Epithelial cell of esophagus (primary cell): ENCODE measurements at regions not wholly inside any gene's neighbourhood (a gene's known extent, or its start where the extent isn't known, plus 50 kb on each side); places are given as distances from the start of the nearest gene placed in this dataset.

Source experiments
- DNase-seq: peaks from one replicate; pipeline ENCODE4 v3.0.0; 2010; ENCODE audit warnings: low read depth
- H3K4me3 ChIP-seq: 2 replicates; pipeline ENCODE4 v1.5.1; 2011; ENCODE audit warnings: mild to moderate bottlenecking, low read length, control low read depth
- TF ChIP-seq, protein P1 (sequence below): IDR thresholded peaks from 2 replicates; pipeline ENCODE4 v1.5.1; 2011; ENCODE audit warnings: low read depth, mild to moderate bottlenecking, low read length, control low read depth, inconsistent platforms; ENCODE audit not compliant: insufficient read depth; ENCODE audit errors: missing control alignments

- DNase-seq: no peak
- no peak overlapping the region for H3K4me3 ChIP-seq
- TF ChIP-seq, protein P1, sequence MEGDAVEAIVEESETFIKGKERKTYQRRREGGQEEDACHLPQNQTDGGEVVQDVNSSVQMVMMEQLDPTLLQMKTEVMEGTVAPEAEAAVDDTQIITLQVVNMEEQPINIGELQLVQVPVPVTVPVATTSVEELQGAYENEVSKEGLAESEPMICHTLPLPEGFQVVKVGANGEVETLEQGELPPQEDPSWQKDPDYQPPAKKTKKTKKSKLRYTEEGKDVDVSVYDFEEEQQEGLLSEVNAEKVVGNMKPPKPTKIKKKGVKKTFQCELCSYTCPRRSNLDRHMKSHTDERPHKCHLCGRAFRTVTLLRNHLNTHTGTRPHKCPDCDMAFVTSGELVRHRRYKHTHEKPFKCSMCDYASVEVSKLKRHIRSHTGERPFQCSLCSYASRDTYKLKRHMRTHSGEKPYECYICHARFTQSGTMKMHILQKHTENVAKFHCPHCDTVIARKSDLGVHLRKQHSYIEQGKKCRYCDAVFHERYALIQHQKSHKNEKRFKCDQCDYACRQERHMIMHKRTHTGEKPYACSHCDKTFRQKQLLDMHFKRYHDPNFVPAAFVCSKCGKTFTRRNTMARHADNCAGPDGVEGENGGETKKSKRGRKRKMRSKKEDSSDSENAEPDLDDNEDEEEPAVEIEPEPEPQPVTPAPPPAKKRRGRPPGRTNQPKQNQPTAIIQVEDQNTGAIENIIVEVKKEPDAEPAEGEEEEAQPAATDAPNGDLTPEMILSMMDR: no peak
Measured at GRCh38 chr15:46732060-46732459, 985.2 kb upstream of the SEMA6D start.

GRCh38 chr15:46735115-46735514 lies 982.2 kb upstream of the SEMA6D start:
- TF ChIP-seq, protein P1: no peak
- no peak for DNase-seq
- H3K4me3 ChIP-seq: no peak overlapping the region

- DNase-seq: no peak
- TF ChIP-seq, protein P1: no peak
- H3K4me3 ChIP-seq: no peak overlapping the region
Measured at GRCh38 chr15:46751303-46751702, 966.0 kb upstream of the SEMA6D start.

DNA sequence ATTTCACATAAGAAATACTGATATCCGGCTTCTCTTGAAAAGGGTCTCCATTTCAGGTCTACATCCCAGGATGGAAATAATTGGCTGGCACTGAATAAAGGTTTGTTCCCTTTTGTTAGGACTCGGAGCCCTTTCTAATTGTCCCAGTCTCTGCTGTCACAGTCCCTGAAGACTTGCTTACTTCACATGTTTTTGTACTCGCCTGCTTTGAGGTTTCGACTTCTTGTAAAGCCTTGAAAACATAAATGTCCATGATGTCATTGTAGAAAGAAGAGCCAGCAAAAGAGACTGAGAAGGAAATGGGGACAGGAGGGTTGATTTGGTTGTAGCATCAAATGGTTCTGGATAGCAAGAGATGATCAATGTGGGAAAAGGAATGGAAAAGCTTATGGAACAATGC lies 963.4 kb upstream of the SEMA6D start:
- H3K4me3 ChIP-seq: no peak overlapping the region
- TF ChIP-seq, protein P1: no peak
- DNase-seq: no peak

DNA sequence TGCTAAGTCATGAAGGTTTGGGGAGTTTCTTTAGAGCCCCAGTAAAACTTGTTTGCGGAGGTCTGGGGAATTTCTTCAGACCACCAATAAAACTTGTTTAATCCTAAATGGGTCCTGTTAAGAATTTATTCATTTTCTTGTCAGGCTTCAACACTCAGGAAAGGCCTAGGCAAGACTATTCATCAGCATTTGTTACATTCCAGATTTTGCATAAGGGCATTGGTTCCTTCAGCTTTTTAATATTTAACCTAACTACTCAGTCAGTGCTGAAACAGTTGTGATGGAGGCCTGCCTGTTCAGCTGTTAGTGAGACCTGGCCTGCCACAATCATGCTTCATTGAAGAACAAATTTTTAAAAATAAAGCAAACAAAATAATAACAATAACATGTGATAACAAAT lies 954.2 kb upstream of the SEMA6D start:
- TF ChIP-seq, protein P1: no peak
- no peak overlapping the region for H3K4me3 ChIP-seq
- DNase-seq: no peak

DNA sequence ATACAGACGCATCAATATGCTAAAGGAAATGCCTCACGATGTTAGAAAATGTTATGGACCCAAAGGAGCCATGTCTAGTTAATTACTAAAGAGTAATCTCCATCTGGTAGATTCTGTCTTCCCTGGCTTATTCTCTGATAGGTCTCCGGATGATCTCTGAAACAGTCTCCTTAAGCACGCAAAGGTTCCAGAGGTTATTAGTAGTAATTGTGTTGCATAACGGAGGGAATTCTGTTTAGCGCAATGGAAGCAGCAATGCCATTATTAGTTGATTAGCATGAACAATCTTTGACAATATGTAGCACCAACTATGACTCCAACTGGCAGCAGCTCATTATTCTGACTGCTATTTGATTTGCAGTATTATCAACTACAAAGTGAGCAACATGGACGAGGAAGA lies 952.5 kb upstream of the SEMA6D start:
- no peak overlapping the region for H3K4me3 ChIP-seq
- TF ChIP-seq, protein P1: no peak
- DNase-seq: no peak

DNA sequence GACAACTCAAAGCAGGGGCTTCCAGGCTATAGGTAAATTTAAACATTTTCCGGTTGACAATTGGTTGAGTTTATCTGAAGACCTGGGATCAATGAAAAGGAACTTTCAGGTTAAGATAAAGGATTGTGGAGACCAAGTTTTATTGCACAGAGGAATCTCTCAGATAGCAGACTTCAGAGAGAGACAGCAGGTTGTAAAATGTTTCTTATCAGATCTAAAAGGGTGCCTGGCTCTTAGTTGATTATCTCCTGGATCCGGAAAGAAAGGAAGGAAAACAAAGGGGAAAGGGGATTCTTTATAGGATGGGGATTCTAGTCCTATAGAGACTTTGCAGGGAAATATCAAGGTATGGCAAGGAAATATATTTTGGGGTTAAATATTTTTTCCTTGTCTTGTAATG lies 951.3 kb upstream of the SEMA6D start:
- no peak for DNase-seq
- TF ChIP-seq, protein P1: no peak
- no peak overlapping the region for H3K4me3 ChIP-seq
